Dedifferentiated amniotic fluid mesenchymal stem cell (primary cell): ENCODE measurements at regions not wholly inside any gene's neighbourhood (a gene's known extent, or its start where the extent isn't known, plus 50 kb on each side); places are given as distances from the start of the nearest gene placed in this dataset.
A peak's percentile ranks its signal among the peaks of the same experiment; 100 is the strongest.
"Not testable (repeated sequence)": the region's sequence is repeated elsewhere in the genome, so short reads cannot be mapped to it uniquely, and the experiment has no call there.

ENCODE experiments used
- DNase-seq: peaks from one replicate; pipeline ENCODE4 v3.0.0-alpha.2; 2016; ENCODE audit errors: extremely low spot score

GRCh38 chr12:76971216-76971879 is 92.5 kb upstream of the CSRP2 start:
- DNase-seq, result not testable (repeated sequence)

DNA sequence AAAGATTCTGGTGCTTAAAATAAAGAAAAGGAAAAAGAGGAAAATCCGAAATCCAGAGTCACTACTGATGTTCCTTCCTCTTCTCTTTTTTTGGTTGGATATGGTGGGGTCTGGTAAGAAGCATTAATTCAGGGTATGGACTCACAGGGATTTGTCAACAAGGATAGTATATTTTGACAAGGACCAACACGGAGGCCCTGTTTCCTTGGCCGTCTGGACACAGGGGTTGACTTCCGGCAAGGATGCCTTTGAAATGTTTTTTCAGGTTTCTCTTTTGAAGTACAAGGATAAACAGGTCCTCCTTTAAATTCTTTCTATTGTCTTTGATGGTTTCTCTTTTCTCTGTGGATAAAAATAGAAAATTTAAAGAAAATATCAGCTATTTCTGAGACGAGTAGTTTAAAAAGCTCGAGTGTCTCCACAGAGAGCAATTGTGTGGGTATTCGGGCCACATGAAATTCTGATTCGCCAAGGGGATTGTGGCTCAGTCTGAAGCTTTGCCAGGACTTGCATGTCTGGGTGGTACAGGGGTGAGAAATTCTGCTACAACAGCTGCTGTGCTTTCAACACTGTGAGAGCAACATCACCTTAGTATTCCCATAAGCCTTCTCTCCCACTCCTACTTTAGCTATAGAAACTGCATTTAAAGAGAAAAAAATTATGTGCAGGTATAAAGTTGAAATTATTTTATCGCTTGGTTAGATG is 88.5 kb upstream of the CSRP2 start:
- no peak for DNase-seq

DNA sequence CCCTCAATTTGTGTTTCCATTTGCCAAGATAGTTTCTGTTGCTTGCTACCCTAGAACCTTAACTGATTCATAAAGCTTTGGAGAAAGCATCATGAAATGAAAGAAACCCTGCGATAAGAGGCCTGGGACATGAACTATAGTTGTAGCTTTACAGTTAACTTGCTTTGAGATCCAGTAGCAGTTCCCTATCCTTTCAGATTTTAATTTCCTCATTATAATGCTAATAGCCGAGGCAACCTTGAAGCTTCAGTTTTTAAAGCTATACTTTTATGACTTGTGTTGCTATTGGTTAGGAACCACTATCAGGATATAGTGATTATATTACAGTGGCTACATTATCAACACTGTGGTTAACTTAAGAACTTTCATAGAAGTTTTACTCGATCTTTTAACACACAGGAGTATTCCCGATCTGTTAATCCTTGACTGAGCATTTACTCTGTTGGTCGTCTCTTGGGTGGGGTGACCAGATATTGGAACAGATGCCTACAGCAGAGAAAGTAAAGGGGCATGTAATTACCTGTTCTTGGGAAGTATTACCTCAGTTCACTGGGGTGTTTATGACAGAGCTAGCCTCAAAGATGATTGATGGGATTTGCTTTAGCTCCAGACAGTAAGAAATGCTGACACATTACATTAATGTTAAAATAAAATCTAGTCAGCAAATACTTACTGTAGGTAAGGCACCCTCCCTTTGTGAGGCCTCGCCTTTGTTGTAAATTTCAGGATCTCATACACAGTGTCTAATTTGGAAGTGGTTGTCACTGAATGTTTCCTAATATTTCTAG is 86.2 kb upstream of the CSRP2 start:
- peak; percentile 12 for DNase-seq

DNA sequence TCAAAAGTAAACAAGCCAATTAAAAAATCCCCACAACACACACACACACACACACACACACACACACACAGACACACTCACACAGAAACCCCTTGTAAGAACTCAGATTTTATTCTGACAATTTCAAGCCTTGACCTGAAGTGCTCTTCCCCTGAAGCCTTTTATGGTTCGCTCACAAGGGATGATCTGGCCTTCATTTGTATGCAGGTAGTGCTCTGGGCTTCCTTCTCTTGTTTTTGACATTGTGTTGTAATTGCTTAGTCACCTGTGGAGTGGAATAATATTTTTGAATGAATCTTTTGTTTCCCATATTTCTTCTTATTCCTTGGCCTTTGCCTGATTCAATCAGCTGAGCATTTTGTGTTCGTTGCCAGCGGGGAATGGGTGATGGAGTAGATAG is 83.3 kb upstream of the CSRP2 start:
- DNase-seq, result no peak

DNA sequence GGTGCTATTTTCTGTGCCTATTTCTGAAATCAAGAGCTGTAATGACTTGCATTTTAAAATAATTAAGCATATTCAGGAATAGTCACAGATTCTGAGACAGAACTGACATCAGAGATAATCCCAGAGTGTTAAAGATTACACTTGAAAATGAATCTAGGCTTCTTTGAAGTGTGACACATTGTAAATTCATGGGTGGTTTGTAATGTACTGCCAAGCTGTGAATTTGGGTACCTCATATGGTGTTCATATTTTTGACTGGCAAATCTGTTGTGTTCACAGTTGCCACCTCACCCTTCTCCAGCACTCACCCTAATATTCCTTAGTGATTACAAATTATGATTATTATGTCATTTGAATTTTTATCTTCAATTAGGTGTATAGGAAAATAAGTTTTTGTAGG is 78.5 kb upstream of the CSRP2 start:
- DNase-seq, result no peak

DNA sequence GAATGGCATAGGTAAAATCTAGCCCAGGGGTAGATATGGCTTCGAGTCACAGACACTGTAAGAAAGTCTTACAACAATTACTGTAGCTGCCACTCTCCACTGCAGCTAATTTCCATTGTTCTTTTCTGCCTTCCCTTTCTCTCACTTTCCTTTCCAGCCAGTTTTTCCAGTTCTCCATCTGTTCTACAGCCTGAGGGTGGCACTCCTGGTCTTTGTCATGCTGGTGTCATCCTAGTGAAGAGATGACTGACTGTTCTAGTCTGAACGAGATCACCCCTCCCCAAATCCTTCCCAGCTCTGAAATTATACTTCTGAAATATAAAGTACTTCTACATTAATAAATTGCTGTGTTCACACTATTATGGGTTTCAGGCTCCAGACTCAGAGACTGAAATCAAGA is 74.2 kb upstream of the CSRP2 start:
- DNase-seq, result no peak

- DNase-seq, result no peak
These were observed 70.1 kb upstream of the CSRP2 start for GRCh38 chr12:76948879-76949278.

GRCh38 chr12:76947304-76947703 is 68.5 kb upstream of the CSRP2 start:
- DNase-seq, result no peak

- no peak for DNase-seq
These were observed 67.6 kb upstream of the CSRP2 start for GRCh38 chr12:76946446-76946845.

GRCh38 chr12:76945867-76946266 is 67.0 kb upstream of the CSRP2 start:
- no peak for DNase-seq

DNA sequence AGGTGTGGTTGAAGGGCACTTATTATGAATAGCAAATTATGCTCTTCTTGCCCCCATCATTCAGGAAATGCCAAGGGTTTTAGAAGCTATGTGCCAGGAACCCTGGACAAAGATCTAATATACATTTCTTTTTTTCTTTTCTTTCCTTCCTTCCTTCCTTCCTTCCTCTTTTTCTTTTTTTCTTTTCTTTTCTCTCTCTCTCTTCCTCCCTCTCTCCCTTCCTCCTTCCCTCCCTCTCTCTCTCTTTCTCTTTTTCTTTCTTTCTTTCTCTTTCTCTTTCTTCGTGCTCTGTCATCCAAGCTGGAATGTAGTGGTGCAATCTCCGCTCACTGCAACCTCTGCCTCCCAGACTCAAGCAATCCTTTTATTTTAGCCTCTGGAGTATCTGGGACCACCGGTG is 66.1 kb upstream of the CSRP2 start:
- no peak for DNase-seq

GRCh38 chr12:76943008-76943407 is 64.2 kb upstream of the CSRP2 start:
- no peak for DNase-seq

- peak; percentile 45 for DNase-seq
These were observed 63.4 kb upstream of the CSRP2 start for GRCh38 chr12:76942267-76942666.

DNA sequence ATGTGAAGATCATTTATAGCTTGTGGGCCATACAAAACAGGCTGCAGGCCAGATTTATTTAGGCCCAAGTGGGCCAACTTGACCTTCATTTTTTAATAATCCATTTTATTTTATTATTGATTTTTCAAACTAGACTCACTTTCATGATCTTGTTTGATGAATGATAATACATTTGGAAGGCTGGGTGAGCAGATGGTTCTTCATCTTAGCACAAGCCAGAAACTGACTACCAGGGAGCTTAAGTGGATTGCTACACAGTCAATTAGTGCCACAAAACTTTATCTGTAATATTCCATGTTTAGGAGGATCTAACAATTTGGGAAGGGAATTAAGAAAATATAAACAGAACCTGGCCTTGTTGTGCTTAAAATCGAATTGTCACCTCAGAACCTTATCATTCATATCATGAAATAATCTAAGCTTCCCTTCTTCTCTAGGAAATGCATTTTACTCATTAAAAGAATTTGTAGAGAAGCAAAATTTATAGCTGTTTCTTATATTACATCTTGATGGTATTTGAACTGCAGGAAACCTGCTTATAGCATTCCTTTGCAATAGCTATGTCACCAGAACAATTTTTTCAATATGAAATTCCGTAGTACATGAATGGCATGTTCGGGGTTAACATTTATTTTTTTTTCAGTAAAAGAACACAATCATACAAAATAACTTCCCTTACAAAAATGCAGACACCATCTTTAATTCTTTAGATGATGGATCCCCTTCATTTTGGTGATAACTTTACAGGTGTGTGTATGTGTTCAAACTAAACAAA is 62.0 kb upstream of the CSRP2 start:
- no peak for DNase-seq

DNA sequence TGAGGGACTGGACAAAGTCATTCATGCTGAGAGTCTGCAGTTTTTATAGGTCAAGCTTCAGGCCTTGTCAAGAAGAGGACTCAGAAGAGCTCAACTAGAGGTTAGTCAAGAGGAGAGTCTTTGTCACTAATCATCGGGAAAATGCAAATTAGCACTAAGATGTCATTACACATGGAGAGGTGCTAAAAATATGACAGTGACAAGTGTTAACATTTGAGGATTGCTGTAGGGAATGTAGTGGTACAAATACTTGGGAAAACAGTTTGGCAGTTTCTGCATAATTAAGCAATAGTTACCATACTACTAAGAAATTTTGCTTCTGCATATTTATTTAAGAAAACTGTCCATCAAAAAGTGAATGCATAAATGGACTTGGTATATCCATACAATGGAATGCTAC is 60.9 kb upstream of the CSRP2 start:
- DNase-seq, result no peak

GRCh38 chr12:76936275-76937193 is 57.7 kb upstream of the CSRP2 start:
- no peak for DNase-seq

DNA sequence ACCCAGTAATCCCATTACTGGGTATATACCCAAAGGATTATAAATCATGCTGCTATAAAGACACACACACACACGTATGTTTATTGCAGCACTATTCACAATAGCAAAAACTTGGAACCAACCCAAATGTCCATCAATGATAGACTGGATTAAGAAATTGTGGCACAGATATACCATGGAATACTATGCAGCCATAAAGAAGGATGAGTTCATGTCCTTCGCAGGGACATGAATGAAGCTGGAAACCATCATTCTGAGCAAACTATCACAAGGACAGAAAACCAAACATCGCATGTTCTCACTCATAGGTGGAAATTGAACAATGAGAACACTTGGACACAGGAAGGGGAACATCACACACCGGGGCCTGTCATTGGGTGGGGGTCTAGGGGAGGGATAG is 54.6 kb upstream of the CSRP2 start:
- not testable (repeated sequence) for DNase-seq

DNA sequence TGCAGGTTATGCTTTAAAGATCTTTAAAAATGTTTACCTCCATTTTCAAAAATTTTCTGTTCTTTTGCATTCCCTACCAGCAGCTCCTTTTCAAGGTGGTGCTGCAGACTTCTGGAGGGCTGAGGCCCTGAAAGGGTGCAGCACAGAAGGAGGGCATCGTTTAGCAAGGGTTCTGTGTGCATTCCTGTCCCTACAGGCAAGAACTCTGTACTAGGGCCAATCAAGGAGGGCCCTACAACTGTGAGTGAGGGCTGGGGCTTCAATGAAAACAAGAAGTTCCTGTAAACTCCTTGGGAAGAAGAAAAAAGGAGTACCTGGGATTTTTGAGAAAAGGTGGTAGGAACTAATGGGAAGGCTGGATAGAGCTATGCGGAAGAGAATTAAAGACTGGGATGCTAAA is 50.7 kb upstream of the CSRP2 start:
- no peak for DNase-seq
